Left colon (tissue), 2 donors: ENCODE measurements at regions not wholly inside any gene's neighbourhood (a gene's known extent, or its start where the extent isn't known, plus 50 kb on each side); places are given as distances from the start of the nearest gene placed in this dataset.

Experiments used
- ATAC-seq: fragments of 200-7000 bp; cut with Tn5 transposase; one replicate; pipeline ENCODE4 v1.9.1; 2020; ENCODE audit warnings: mild to moderate bottlenecking, moderate library complexity
- DNase-seq, 2 donors: peaks; one replicate each; pipeline ENCODE4 v3.0.0-alpha.2; 2020
- intact Hi-C, 2 donors: fragments of 100-400 bp; cut with DNase I in 1 of 2; cut with micrococcal nuclease in 1 of 2; formaldehyde crosslinking; loops; one replicate each; pipeline versions ENCODE4 v1.11.2 to v1.14.0; 2022; cut with DNase I, micrococcal nuclease
- donor health status: DM: no; HTN: no; CAD: no.
- donor health status: DM: yes; HTN: yes; CAD: no.

- ATAC-seq = no peak
- no peak for DNase-seq
- intact Hi-C loops = no loop called here
Observed at GRCh38 chr1:68378296-68379084, 71.3 kb downstream of the RPE65 start.

DNA sequence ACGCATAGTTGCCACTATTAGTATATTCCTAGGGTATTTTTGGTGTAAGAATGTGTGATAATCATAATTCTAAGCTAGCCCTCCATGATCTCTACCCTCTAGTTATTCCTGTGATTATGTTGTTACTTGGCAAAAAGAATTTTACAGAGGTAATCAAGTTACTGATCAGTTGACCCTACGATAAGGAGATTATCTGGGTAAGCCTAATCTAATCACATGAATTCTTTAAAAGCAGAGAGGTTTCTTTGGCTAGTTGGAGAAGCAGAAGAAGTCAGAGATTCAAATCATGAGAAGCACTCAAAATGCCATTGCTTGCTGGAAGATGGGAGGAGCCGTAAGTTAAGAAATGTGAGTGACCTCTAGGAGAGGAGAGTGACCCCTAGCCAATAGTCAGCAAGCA lies 72.7 kb downstream of the RPE65 start:
- no peak for DNase-seq
- intact Hi-C loops = no loop called here
- no peak for ATAC-seq

DNA sequence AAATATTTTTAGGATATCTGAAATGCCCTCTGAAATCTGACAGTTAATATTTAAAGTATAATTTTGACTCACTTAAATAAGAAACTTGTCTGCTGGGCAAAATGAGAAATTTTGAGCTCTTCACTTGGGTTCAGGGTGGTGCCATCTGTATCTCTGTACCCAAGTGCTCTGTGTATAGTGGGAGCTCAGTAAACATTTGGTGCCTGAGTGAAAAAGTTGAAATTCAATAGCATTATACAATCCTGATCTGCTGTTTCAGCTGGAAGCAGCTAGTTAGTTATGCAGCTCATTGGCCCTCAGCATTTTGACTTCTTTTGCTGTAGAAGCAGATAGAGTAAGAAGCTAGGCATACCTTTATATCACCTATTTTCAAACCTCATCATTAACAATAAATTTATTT lies 73.3 kb downstream of the RPE65 start:
- ATAC-seq = no peak
- intact Hi-C loops = no loop called here

DNA sequence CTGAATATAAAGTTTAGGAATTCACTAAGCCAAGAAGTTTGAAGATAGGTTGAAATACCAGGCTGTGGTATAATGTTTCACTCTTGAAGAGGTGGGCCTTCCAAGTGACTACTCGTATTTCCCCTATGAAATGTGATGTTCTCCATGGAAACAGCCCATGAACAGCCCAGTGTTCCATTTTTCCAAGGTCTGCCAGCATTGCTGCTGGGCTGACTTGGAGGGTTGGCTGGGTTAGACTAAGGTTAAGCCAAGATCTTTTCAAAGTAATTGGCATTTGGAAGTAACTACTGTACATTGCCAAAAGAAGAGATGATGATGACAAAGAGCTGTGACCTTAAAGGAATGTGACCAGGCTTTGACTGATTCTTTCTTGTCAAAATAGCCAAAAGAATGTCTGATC lies 73.8 kb downstream of the RPE65 start:
- intact Hi-C loops = no loop called here
- DNase-seq (no peak), ATAC-seq (no peak)

More for the DNA sequence above, 73.3 kb downstream of the RPE65 start:
- DNase-seq = no peak

DNA sequence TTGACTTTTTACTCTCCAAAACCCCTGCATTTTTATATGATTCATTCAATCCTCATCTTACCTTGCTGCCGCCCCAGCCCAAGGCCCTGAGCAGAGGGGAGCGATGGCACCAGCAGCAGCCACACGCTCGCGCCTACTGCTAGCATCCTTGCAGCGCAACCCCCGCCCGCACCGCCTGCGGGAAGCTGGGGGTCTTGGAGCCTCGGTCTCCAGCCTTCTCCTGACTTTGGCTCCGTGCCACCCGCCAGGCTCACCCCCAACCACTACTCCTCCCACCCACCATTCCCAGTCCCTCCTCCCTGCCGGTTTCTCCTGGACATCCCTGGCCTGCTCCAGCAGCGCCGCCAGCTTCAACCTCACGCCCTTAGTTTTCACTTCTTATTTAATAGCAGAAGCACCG lies 76.6 kb downstream of the RPE65 start:
- intact Hi-C loops = no loop called here
- no peak for DNase-seq
- ATAC-seq = no peak

DNA sequence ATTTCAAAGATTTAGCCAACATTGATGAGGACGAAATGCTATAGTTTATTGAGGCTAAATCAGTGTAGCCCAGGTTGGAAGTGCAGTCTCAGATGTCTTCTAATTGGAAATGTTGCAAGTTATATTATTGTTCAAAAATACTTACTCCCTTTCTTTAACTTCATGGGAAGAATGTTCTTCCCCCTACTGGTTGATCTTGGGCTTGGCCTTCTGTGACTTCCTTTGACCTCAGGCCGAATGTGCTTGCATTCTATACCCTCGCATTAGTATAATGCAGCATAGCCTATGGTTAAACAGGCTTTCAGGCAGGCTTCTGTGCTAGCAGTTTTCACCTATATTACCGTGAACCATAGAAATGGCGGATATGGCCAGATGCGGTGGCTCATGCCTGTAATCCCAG lies 77.3 kb downstream of the RPE65 start:
- intact Hi-C loops = no loop called here
- DNase-seq = no peak
- no peak for ATAC-seq

DNA sequence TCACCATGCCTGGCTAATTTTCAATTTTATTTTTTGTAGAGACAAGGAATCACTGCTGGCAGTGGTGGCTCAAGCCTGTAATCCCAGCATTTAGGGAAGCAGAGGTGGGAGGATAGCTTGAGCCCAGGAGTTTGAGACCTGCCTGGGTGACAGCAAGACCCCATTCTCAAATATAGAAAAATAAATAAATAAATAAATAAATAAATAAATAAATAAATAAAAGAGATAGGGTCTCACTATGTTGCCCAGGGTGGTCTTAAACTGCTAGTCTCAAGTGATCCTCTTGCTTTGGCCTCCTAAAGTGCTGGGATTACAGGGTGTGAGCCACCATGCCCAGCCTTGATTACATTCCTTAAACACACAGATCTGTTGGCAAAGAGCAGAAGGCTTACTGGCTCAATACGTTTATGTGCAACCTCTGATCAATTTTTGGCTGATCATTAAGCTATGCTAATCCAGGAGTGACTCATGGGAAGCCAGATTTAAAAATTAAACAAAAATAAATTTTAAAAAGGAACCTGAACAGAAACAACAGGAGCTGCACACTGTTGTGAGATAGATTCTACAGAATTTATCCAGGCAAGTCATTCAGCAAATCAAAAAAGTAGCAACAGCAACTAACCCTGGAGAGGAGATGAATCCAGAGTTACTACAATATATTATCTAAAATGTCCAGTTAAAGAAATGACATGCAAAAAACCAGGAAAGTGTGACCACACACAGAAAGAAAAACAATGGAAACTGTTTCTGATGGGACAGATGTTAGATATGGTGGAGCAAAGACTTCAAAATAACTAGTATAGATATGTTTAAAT lies 79.4 kb downstream of the RPE65 start:
- intact Hi-C loops = no loop called here
- ATAC-seq = no peak
- no peak for DNase-seq

GRCh38 chr1:68366572-68366971 lies 83.2 kb downstream of the RPE65 start:
- ATAC-seq = no peak
- intact Hi-C loops = no loop called here
- no peak for DNase-seq

DNA sequence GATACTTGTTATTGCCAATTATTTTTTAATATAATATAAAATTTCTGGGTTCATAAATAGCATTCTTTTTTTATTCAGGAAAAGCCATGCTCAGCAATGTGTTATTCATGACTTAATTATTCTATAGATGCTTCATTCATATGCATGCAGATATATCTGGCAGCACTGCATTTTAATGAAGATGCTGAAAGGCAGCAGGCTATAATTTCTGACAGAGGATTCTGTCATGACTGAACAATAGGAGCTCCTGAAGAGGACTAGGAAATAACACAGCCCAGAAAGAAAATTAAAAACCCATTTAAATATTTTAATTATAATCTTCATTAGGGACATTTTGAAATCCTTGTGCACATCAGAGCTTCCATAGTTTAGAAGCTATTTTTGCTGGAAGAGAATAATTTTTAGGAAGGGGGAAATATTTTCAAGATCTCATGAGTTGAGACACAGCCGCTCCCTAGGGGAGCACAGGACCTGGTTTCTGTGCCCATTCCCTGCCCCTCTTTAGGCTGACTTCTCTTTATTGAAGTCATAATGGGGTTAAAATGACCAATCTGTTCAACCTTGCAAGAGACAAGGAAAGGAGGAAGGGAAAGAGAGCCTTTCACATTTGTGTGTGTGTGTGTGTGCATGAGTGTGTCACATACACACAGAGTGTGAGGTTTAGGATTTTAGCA lies 83.9 kb downstream of the RPE65 start:
- intact Hi-C loops = no loop called here
- DNase-seq (no peak), ATAC-seq (no peak)

DNA sequence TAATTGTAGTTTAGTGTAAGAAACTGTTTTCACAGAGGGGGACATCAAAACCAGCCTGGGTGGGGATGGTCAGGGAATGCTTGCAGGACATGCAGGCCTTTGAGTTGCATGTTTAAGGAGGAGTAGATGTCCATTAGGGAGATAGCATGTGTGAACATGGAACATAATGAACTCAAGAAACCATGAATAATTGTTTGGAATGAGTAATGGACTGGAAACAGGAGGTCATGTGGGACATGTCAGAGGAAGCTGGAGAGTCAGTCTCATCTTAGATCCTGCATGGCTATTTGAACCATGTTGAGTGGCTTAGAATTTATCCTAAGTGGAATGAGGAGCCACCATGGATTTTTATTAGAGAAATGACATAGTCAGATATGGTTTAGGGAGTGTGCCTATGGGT lies 86.4 kb downstream of the RPE65 start:
- intact Hi-C loops = no loop called here
- DNase-seq (no peak), ATAC-seq (no peak)

GRCh38 chr1:68361346-68361910 lies 88.3 kb downstream of the RPE65 start:
- ATAC-seq (no peak), DNase-seq (no peak)
- intact Hi-C loops = no loop called here

GRCh38 chr1:68359045-68359444 lies 90.7 kb downstream of the RPE65 start:
- DNase-seq (no peak), ATAC-seq (no peak)
- intact Hi-C loops = no loop called here

GRCh38 chr1:68358439-68358838 lies 91.3 kb downstream of the RPE65 start:
- no peak for DNase-seq
- ATAC-seq = no peak
- intact Hi-C loops = no loop called here

DNA sequence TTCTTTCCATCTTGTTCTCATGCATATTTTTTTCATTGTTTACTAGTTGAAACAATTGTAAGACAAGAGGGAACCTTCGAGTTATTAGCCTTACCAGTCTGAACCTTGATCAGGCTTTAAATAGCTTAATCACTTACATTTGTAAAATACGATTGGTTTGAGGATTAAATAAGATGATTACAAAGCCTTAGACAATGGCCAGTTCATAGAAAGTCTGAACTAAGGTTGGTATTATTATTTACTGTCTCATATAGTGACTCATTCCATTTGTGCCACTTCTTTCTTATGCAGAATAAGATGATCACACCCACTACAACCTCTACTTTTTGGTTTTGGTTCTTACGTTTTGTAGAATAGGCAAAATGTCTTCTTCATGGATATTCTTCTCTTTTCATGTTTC lies 94.1 kb downstream of the RPE65 start:
- no peak for ATAC-seq
- intact Hi-C loops = no loop called here
- no peak for DNase-seq

DNA sequence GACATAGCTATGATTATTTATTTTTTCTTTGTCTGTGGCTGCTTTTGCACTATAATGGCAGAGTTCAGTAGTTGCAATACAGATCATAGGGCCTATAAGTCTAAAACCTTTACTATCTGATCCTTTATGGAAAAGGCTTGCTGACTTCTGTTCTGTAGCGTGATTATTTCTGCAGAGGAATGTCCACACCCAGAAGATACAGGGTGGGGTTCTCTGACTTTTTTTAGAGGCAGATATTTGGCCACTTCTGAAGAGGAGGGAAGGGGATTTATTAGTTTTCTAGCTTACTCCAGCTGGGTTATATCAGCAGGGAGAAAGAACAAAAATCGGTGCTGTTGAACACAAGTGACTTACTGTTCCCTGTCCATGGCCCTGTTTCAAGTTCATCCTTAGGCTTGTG lies 97.6 kb downstream of the RPE65 start:
- intact Hi-C loops = no loop called here
- ATAC-seq = no peak
- no peak for DNase-seq

GRCh38 chr1:68347415-68347814 lies 102.3 kb downstream of the RPE65 start:
- peak; percentile 11 to 31 for DNase-seq
- intact Hi-C loops = loop anchor here (10.0 kb wide), 2 partner anchors 233 to 493 kb away; no protein-coding TSS in a partner anchor
- ATAC-seq = no peak

DNA sequence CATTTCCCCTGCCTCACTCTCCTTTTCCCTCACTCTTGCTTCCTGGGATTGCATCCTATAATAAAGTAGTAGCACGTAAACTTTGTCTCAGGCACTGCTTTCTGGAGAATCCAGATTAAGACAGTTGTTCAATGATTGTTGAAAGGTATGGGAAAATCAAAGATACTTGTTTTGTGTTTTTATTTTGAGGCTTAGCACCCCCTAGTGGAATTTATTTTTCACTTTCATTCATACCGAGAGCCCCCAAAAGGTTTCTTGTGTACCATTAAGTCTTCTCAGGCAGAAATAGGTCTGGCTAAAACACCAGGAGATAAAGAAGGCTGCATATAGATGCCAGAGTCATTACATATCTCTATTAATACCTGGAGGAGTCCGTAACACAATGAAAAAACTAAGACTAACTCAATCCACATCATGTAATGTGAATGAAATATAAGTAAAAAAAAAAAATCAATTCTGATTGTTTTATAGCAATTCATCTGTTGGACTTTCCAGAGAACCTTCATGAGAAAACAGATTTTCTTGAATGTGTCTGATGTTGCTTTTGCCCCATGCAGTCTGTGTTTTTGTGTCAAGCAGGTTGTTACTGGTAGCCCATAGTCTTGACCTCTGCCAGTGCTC lies 103.5 kb downstream of the RPE65 start:
- intact Hi-C loops = loop anchor here (10.0 kb wide), 2 partner anchors 231 to 491 kb away; no protein-coding TSS in a partner anchor
- ATAC-seq (no peak), DNase-seq (no peak)

GRCh38 chr1:68344208-68344607 lies 105.5 kb downstream of the RPE65 start:
- ATAC-seq = no peak
- DNase-seq = no peak
- intact Hi-C loops = loop anchor here (5.0 to 10.0 kb wide), 3 partner anchors 222 to 489 kb away; no protein-coding TSS in a partner anchor

DNA sequence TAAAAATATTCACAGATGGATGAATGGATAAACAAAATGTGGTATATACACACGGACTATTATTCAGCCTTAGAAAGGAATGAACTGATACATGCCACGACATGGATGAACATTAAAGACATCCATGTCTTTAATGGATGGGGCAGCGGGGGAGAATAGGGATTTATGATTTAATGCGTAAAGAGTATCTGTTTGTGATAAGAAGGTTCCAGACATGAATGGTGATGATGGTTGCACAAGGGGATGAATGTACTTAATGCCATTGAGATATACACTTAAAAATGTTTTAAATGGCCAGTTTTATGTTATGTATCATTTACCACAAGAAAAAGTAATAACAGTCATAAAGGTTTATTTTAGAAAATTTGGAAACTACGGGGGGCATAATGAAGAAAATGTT lies 108.6 kb upstream of the WLS start:
- ATAC-seq = no peak
- intact Hi-C loops = loop anchor here (5.0 to 10.0 kb wide), 3 partner anchors 219 to 486 kb away; no protein-coding TSS in a partner anchor
- DNase-seq = no peak
